HG02973 (cell line): ENCODE measurements at regions not wholly inside any gene's neighbourhood (a gene's known extent, or its start where the extent isn't known, plus 50 kb on each side); places are given as distances from the start of the nearest gene placed in this dataset.

Experiments
- ATAC-seq: cut with Tn5 transposase; IDR thresholded peaks from one replicate; pipeline ENCODE4 v1.9.1; 2021; ENCODE audit warnings: moderate library complexity; ENCODE audit not compliant: unreplicated experiment

- no peak for ATAC-seq
Observed at GRCh38 chr2:4356109-4356508, 652.7 kb downstream of the DCDC2C start.

DNA sequence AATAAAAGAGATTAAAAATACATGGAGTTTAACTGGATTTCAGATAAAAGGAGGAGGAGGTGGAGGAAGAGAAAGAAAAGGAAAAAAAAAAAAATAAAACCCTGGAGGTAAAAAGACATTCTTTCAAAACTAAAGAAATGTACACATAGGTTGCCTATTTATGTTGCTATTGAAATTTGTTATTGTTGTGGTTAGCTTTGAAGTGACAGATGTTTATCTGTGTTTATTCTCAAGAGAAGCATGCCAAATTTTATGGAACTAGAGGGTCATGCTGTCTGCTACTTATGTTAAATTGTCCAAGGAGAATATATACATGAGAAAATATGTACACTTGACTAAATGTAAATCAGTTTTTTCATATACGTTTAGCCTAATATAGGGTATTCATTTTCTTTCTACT, 653.2 kb downstream of the DCDC2C start:
- ATAC-seq = no peak

- no peak for ATAC-seq
Observed at GRCh38 chr2:4357121-4357520, 653.7 kb downstream of the DCDC2C start.

GRCh38 chr2:4358837-4359236, 655.5 kb downstream of the DCDC2C start:
- no peak for ATAC-seq

DNA sequence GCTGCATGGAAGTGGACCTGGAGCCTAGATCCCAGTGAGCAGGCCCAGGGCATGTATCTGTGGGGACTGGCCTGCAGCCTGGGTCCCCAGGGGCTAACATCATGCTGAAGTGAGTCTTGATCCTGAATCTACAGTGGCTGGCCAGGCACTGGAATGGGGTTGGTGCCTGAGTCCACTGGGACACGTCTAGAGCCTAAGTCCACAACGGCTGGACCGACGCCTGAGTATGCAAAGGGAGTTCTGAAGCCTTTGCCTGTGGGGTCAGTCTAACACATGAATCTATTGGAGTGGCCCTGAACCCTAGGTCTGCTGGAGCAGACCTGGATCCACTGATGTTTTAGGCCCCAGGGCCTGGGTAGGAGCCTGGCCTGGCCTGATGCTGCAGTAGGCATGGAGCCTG, 665.5 kb downstream of the DCDC2C start:
- ATAC-seq = no peak

GRCh38 chr2:4369826-4370419, 666.5 kb downstream of the DCDC2C start:
- no peak for ATAC-seq

DNA sequence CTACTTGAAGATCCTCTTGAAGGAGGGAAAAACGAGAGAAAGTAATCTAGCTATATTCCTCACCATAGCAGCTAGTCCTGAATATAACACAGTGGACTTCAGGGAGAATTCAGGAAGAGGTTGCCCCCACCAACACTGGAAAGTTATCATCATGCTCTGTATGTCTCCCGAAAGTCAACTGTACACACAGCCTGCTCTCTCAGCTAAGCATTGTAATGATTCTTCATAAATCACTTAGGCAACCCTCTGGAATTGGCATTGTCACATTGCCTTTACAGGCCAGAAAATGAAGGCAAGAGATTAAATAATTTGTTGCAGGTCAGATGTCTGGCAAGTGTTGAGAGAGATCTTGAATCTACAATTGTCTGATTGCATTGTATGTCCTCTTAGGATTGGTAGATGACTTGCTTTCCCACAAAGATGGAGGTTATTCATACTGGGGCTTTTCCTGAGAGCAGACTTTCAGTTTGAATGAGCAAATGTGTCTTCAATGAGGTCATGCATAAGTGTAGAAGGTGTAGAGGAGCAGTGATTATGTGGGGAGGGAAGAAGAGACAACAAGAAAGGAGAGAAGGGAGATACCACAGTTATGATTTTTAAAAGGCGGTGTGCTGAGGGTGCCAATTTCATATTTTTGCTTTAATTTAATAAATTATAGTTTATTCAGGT, 667.2 kb downstream of the DCDC2C start:
- no peak for ATAC-seq

GRCh38 chr2:4381049-4381448, 677.7 kb downstream of the DCDC2C start:
- no peak for ATAC-seq

- ATAC-seq = no peak
Observed at GRCh38 chr2:4381773-4382172, 678.4 kb downstream of the DCDC2C start.

DNA sequence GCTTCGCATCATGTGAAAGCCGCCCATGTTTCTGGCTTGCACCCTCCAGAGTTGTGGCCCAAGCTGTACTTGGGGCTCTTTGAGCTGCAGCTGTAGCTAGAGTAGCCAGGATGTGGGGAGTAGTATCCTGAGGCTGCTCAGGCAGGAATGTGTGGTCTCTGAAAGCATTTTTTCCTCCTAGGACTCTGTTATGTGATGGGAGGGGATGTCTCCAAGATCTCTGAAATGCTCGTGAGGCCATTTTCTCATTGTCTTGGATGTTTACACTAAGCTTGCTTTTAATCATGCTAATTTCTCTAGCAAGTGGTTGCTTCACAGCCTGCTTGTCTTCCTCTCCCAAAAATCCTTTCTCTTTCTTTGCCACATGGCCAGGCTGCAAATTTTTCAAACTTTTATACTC, 687.6 kb downstream of the DCDC2C start:
- no peak for ATAC-seq

DNA sequence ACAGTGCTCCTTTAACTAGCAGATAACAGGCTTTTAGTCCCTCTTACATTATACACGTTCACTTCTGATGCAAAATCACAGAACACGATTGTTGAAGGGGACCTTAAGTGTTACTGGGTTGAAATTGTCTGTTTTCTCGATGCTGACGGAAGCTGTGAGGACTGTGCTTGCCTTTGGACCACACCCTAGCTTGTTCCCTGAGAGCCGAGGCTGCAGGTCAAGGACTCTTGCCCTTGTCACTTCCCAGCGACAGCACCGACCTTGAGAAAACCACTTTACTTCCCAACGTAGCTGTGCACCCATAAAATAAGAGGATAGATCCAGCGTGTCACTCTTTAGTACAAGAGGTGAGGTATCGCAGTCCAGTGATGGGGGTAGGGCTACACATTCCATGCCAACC, 701.0 kb downstream of the DCDC2C start:
- no peak for ATAC-seq

DNA sequence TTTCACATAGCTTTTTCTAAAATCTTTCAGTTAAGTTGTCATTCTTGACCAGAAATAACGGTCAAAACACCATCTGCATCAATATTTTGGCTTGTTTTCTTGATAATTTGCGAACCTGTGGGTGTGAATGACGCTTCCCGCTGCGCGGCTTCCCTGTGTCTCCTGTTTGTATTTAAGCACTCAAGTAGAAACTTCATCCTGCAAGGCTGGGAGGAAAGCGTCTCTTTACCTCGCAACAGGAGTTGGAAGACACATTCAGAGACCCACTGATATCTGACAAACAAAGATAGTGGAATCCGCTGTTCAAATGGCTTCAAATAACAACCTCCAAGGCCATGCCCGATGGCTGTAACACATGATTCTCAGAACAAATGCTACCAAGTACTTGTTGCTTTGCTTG, 704.9 kb downstream of the DCDC2C start:
- ATAC-seq = no peak

GRCh38 chr2:4412637-4413187, 709.3 kb downstream of the DCDC2C start:
- ATAC-seq = no peak

DNA sequence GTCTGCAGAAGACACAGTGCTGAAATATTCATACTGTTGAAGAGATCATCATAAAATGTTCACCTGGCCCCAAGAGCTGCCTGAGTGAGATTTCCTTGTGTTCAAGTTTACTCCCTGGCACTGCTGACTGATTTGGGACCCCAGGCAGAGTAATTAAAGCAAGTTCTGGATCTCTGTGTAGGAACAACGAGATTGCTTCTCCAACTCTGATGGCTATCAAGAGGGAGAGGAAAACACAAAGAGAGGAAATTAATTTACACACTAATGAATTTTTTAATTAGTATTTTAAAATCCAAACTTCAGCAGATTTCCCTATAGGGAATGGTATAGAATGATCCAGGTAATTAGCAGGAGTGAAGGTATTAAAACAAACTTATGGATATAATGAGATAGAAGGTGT, 711.8 kb downstream of the DCDC2C start:
- no peak for ATAC-seq

- no peak for ATAC-seq
Observed at GRCh38 chr2:4415810-4416413, 712.5 kb downstream of the DCDC2C start.

DNA sequence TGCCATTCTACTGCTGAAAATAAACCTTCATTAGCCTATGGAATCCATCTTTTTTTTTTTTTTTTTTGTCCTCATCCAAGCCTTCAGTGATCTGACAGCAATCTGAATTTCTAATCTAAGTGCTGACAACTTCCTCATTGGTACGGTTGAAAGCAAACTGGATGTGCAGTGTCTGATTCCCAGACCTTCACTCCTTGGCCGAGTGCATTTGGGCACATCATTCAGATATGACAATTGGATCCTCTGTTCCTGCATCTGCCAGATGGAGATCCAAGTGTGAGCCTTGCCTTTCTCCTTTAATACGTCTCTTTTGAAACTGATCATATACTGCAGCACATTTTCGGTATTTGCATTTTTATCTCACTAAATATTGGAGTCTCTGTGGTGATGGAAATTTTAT, 713.1 kb downstream of the DCDC2C start:
- no peak for ATAC-seq

DNA sequence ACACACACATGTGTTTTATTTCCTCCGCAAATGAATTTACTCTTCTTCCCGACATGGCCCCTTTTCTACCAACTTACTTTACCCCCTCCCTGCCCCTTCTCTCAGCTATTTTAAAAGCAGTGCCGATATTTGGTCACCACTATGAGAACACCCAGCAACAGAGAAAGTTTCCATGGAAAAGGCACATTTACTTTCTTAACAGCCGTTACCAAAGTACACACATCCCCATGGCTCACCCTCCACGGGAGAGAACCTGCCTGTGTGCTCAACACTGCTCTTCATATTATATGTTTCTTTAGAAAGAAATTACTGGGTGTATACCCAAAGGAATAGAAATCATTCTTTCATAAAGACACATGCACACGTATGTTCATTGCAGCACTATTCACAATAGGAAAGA, 714.4 kb downstream of the DCDC2C start:
- ATAC-seq = no peak

DNA sequence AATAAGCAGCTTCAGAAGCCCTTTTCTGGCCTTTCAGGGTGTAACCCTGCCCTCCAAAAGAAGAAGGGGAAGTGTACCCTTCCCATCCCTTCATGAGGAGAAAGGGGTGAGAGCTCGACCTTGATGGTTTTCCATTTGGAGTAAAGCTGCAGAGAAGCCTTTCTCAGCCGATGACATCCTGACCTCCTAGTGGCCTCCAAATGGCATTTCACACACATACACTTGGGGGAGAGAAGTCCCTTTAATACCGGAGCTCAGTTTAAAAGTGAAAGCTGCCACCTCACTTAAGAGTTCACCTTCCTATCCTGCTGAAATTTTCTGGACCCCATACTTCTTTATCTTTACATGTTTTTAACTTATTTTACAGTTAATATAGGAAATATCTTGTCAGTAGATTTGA, 716.7 kb downstream of the DCDC2C start:
- no peak for ATAC-seq

DNA sequence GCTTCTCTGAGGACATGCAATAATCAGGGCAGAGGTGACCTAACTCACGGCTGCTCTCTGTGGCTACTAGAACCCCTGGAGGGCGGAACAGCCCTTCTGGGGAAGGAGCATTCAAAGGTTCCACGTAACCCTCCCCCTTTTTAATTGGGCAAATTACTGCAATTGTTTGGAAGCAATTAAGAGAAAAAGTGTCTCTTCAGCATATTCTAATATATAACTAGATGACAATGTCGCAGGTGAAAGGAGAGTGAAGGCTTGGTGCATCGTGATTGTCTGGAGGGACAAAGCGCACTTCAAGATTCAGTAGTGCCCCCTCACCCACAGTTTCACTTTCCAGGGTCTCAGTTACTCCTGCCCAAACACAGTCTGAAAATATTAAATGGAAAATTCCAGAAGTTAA, 720.8 kb downstream of the DCDC2C start:
- ATAC-seq = no peak

GRCh38 chr2:4427083-4427482, 723.7 kb downstream of the DCDC2C start:
- no peak for ATAC-seq

DNA sequence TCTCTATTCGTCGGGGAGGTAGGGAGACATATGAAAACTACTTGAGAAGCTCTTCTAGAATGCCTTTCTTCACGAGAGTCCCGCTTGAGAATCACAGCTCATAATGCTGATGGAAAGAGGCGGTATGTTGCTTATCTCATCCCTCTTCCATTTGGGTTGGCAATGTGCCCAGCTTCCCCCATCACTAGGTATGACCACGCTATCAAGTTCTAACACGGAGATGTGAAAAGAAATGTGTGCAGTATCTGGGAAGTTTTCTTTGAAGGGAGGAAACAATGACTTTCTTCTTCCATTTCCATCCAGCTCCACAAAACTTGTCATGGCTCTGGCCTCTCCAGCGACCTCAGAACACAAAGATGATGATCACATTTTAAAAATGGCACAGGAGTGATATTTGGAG, 742.4 kb downstream of the DCDC2C start:
- no peak for ATAC-seq

- no peak for ATAC-seq
Observed at GRCh38 chr2:4454907-4455306, 751.5 kb downstream of the DCDC2C start.
